Brain pericyte (primary cell): ENCODE measurements at regions not wholly inside any gene's neighbourhood (a gene's known extent, or its start where the extent isn't known, plus 50 kb on each side); places are given as distances from the start of the nearest gene placed in this dataset.
"Not testable (repeated sequence)": the region's sequence is repeated elsewhere in the genome, so short reads cannot be mapped to it uniquely, and the experiment has no call there.

Experiments used
- DNase-seq: peaks from one replicate; pipeline ENCODE4 v3.0.0-alpha.2; 2012; ENCODE audit warnings: low read depth, low spot score

DNA sequence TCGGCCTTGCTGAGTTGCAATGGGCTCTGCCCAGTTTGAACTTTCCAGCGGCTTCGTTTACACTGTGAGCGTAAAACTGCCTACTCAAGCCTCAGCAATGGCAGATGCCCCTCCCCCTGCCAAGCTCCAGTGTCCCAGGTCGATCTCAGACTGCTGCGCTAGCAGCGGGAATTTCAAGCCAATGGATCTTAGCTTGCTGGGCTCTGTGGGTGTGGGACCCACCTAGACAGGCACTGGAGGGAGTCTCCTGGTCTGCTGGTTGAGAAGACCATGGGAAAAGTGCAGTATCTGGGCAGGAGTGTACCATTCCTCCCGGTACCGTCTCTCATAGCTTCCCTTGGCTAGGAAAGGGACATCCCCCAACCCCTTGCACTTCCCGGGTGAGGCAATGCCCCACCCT is 88.2 kb downstream of the KLHL28 start:
- DNase-seq: no peak

GRCh38 chr14:44866770-44867169 is 95.0 kb downstream of the KLHL28 start:
- no peak for DNase-seq

DNA sequence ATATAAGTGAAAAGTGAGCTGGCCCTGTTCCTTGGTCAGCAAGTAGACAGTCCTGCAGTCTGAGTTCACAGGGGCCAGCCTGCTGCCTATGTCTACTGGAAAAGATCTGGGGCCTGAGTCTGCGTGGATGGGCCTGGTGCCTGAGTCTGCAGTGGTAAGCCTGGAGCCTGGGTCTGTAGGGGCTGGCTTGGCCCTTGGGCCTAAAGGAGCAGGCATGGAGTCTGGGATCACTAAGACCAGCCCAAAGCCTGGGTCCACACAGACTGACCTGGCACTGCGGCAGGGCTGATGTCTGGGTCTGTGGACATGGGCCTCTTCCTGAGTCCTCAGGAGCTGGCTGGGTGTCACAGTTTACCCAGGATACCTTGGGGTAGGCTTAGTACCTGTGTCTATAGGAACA is 95.4 kb downstream of the KLHL28 start:
- no peak for DNase-seq

- no peak for DNase-seq
Observed at GRCh38 chr14:44863271-44863670, 98.5 kb downstream of the KLHL28 start.

DNA sequence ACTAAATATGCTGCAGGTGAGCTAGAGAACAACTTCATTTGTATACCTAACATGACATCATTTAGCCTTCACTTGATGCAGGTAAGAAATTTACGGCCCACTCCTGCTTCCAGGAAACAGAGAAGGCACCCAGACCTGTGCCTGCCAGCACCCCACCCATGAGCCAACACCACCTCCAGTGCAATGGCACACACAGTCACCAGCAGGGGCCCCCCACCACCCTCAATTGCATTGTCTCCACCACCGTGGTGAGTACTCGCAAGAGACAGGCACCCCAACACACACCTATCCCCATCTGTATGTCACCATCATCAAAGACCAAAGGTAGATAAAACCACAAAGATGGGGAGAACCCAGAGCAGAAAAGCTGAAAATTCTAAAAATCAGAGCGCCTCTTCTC is 107.6 kb downstream of the KLHL28 start:
- DNase-seq: no peak

DNA sequence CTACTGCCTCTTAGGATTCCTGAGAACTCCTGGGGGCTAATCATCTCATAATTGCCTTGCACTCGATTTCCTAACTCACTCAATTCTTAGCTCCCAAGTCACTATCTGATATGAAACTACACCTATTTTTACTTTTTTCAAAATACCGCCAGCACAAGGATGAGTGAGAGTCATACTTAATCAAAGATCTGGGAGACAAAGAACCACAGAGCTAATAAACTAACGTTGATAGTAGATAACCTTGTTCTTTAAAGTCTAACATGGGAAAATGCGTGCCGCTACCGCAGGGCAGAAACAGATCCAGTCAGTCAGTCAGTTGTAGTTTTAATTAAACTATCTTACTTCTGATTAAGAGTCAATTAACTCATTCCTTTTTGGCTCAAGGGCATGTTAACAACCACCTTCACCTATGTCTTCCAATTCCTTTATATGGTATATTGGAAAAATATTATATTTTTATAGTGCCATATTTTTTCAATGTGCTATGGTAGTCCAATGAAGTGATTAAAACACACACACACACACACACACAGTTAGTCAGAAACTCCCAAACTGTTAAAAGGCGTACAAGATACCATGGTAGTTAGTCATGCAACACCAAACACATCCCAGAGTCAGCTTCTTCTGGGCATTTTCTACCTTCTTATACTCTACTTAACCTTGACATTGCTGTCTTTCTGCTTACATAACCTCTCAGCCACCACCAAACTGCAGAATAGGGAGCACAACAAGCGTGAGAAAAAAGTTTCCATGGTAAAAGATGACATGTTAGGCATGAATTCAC is 114.0 kb downstream of the KLHL28 start:
- no peak for DNase-seq

DNA sequence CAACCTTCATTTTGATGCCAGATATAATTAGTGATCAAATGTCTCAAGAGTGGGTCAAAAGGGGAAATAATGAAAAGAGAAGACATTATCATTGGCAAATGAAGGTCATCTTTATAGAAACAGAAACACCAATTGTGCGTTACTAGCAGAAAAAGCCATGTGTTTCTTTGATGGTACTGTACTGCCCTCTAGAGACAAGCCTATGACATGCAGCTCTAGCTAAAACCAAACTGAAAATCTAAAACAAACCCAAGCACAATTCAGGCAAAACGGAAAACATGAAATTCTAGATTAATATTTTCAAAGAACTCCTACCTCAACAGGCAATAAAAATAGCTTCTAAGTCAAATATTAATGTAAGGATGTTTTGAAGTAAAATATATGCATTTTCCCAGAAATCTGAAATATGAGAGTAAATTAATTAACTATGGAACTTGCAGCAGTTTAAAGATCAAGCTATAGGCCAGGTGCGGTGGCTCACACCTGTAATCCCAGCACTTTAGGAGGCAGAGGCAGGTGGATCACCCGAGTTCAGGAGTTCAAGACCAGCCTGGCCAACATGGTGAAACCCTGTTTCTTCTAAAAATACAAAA is 115.4 kb downstream of the KLHL28 start:
- DNase-seq: no peak

GRCh38 chr14:44835928-44836327 is 125.8 kb downstream of the KLHL28 start:
- not testable (repeated sequence) for DNase-seq

DNA sequence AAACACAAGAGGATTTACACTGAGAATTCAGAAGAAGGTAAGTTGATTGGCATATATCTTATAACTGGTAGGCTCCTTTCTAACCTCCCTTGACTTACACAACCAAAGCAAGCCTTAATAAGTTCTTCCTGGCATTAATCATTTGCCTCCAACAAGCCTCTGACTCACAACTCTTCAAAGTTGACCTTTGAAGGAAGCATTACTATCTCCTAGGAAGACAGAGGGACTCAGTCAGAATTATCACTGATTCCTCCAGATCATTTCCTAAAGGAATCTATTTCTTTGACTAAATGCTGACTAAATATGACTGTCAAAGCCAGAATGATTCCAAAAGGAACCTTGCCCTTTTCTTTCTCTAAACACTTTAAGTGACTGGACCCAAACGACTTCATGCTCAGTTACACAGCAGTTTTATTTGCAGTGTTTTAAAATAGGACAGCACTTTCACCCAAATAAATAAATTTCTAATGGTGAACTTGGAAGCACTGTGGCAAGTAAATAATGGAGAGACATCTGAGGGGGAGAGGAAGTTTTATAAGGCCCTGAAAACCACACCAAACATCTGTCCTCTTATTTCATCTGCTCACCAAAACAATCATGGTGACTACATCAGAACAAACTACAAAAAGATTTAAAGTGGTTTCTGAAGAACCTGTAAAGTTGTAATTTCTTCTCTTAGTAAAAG is 128.2 kb downstream of the KLHL28 start:
- no peak for DNase-seq

GRCh38 chr14:44830371-44830770 is 131.4 kb downstream of the KLHL28 start:
- no peak for DNase-seq

DNA sequence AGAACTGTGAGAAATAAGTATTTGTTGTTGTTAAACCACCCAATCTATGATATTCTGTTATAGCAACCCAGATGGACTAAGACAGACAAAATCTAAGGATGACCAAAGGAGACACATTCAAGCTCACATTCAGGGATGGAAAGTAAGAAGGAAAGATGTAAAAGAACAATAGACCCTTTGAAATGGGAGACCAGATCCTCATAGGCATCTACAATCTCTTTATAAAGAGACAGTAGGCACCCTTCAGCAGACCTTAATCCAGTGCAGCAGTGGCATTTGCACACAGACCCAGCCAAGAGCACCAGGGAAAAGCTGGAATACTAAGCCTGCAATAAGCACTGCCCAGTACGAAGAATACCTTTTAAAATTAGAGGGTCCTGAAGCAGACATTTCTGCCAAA is 132.7 kb downstream of the KLHL28 start:
- no peak for DNase-seq

- no peak for DNase-seq
Observed at GRCh38 chr14:44828023-44828422, 133.7 kb downstream of the KLHL28 start.

DNA sequence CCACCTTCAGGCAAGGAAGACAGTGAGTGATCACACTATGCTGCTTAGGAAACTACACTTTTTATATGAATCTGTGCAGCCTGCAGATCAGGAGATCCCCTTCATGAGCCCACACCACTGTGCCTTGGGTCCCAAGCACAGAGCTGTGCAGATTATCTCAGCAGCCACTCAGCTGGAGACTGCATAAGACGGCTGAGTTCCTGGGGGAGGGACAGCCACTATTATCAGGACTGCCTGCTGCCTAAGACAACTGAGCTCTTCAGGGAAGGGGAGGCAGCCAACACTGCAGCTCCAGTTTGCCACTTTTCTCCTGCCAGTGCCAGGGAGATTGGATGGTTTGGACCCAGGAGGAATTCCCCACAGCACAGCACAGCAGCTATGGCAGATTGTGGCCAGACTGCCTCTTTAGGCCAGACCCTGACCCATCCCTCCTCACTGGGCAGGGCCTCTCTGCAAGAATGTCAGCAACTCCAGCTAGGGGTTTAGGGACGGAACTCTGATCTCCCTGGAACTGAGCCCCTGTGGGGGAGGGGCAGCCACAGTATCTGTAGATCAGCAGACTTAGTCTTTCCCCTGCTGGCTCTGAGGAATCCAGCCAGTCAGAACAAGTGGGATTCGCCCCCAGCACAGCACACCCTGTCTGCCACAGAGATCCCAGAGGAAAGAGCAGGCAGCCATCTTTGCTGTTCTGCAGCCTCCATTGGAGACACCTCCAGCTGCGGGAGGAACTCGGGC is 141.3 kb downstream of the KLHL28 start:
- no peak for DNase-seq

- no peak for DNase-seq
Observed at GRCh38 chr14:44814196-44814595, 147.6 kb downstream of the KLHL28 start.

GRCh38 chr14:44812672-44813071 is 149.1 kb downstream of the KLHL28 start:
- DNase-seq: no peak

- no peak for DNase-seq
Observed at GRCh38 chr14:44804391-44804790, 157.4 kb downstream of the KLHL28 start.

DNA sequence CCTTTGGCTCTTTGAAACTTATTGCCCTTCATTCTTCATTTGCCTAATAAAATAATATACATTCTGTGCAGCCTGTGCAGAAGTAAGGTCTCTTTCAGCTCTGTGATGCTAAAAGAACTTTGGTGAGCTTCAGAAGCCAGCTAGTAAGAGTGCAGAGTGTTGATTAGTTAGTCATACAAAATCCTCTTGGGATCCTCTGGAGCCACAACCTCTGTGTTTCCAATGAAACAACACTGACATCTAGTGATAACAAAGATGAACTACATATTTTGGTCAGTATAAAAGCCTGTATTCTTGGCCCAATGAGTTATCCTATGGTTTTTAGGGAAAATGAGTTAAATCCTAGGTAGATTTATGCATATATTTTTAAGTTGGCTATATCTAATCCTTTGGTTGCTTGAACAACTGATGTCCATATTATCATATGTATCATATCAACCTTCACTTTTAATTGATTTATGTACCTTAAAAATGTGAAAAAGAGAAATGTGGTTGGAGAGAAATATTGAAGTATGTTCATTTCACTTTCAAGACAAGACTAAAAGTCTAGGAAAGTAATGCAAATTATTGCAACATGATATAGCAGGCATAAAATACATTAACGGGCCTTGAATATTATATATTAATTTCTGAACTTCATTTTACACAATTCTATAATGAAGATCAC is 158.4 kb downstream of the KLHL28 start:
- DNase-seq: peak; percentile 10

DNA sequence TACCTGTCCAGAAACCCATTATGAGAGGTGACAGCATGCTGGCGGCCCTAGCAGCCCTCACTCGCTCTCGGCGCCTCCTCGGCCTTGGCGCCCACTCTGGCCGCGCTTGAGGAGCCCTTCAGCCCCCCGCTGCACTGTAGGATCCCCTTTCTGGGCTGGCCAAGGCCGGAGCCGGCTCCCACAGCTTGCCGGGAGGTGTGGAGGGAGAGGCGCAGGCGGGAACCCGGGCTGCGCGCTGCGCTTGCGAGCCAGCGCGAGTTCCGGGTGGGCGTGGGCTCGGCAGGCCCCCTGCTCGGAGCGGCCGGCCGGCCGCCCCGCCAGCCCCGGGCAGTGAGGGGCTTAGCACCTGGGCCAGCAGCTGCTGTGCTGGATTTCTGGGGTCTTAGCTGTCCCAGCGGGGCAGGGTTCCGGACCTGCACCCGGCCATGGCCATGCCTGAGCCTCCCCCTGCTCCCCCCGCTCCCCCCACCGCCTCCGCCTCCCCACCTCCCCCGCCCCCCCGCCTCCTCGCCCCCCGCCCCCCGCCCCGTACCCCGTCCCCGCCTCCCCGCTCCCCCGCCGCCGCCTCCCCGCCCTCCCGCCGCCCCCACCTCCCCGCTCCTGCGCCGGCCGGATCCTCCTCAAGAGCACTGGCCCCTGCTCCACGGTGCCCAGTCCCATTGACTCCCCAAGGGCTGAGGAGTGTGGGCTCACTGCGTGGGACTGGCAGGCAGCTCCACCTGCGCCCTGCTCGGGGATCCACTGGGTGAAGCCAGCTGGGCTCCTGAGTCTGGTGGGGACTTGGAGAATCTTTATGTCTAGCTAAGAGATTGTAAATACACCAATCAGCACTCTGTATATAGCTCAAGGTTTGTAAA is 163.1 kb downstream of the KLHL28 start:
- DNase-seq: no peak

- no peak for DNase-seq
Observed at GRCh38 chr14:44795725-44796124, 166.0 kb downstream of the KLHL28 start.

GRCh38 chr14:44791730-44792129 is 170.0 kb downstream of the KLHL28 start:
- DNase-seq: no peak

- DNase-seq: no peak
Observed at GRCh38 chr14:44788612-44789011, 173.1 kb downstream of the KLHL28 start.
